ENCODE measurements at regions not wholly inside any gene's neighbourhood (a gene's known extent, or its start where the extent isn't known, plus 50 kb on each side); places are given as distances from the start of the nearest gene placed in this dataset.
"Not testable (repeated sequence)": the region's sequence is repeated elsewhere in the genome, so short reads cannot be mapped to it uniquely, and the experiment has no call there.

- no peaks in the 10 kb centered on the region for H3K27me3 ChIP-seq
- WGBS, result 82% methylated on average over 4 of the region's 4 CpGs
- TF ChIP-seq POLR2AphosphoS5 (IDR thresholded peaks at IDR 0.05) (no peak), POLR2A (IDR thresholded peaks at IDR 0.05; ENCODE audit: low read depth) (no peak), CTCF (IDR thresholded peaks at IDR 0.05) (no peak), EP300 (IDR thresholded peaks at IDR 0.05) (no peak)
- no peak for DNase-seq (ENCODE audit: extremely low spot score)
- intact Hi-C loops (cut with DNase I), result no loop called here
- H3K36me3 ChIP-seq, result no peaks in the 10 kb centered on the region
- H3K4me1 ChIP-seq, result no peaks in the 10 kb centered on the region
- H3K27ac ChIP-seq (replicated peaks in 1 of 4), result no peak overlapping the region
- H3K4me3 ChIP-seq, result no peak overlapping the region
- H3K9me3 ChIP-seq, result no peaks in the 10 kb centered on the region
These were observed 1761.9 kb upstream of the ACO1 start for GRCh38 chr9:30622561-30622960.

GRCh38 chr9:30628915-30629567 is 1755.4 kb upstream of the ACO1 start:
- Histone ChIP-seq H3K36me3 (no peaks in the 10 kb centered on the region), H3K9me3 (no peaks in the 10 kb centered on the region), H3K27ac (replicated peaks in 1 of 4) (no peak overlapping the region), H3K4me1 (no peaks in the 10 kb centered on the region), H3K27me3 (no peaks in the 10 kb centered on the region), H3K4me3 (no peak overlapping the region)
- 80% methylated on average over 2 of the region's 2 CpGs for WGBS
- intact Hi-C loops (cut with DNase I), result no loop called here
- DNase-seq (ENCODE audit: extremely low spot score), result no peak
- no peak for TF ChIP-seq POLR2A (IDR thresholded peaks at IDR 0.05; ENCODE audit: low read depth)
- no peak for TF ChIP-seq EP300 (IDR thresholded peaks at IDR 0.05)
- TF ChIP-seq CTCF (IDR thresholded peaks at IDR 0.05), result no peak
- TF ChIP-seq POLR2AphosphoS5 (IDR thresholded peaks at IDR 0.05), result no peak

- no peaks in the 10 kb centered on the region for H3K9me3 ChIP-seq
- intact Hi-C loops (cut with DNase I), result no loop called here
These were observed 1754.0 kb upstream of the ACO1 start for GRCh38 chr9:30630459-30630858.

GRCh38 chr9:30646639-30647038 is 1737.8 kb upstream of the ACO1 start:
- H3K27me3 ChIP-seq; H3K36me3 ChIP-seq; H3K4me3 ChIP-seq; intact Hi-C loops (cut with DNase I); H3K4me1 ChIP-seq; H3K27ac ChIP-seq (replicated peaks in 1 of 4); H3K9me3 ChIP-seq; DNase-seq (ENCODE audit: extremely low spot score): not testable (repeated sequence)
- WGBS, result 84% methylated on average over 6 of the region's 6 CpGs

More at GRCh38 chr9:30630459-30630858, 1754.0 kb upstream of the ACO1 start:
- H3K36me3 ChIP-seq, result no peaks in the 10 kb centered on the region
- H3K4me1 ChIP-seq, result no peaks in the 10 kb centered on the region
- H3K4me3 ChIP-seq, result no peak overlapping the region
- no peak overlapping the region for H3K27ac ChIP-seq (replicated peaks in 1 of 4)
- no peak for TF ChIP-seq CTCF (IDR thresholded peaks at IDR 0.05)
- no peaks in the 10 kb centered on the region for H3K27me3 ChIP-seq
- no peak for DNase-seq (ENCODE audit: extremely low spot score)

- intact Hi-C loops (cut with DNase I), result no loop called here
These were observed 1722.5 kb upstream of the ACO1 start for GRCh38 chr9:30661925-30662324.

More at GRCh38 chr9:30661925-30662324, 1722.5 kb upstream of the ACO1 start:
- WGBS, result 84% methylated on average over 5 of the region's 5 CpGs
- H3K27ac ChIP-seq (replicated peaks in 1 of 4), result no peak overlapping the region
- no peaks in the 10 kb centered on the region for H3K4me1 ChIP-seq
- H3K27me3 ChIP-seq, result no peaks in the 10 kb centered on the region
- H3K4me3 ChIP-seq, result no peak overlapping the region
- no peak for DNase-seq (ENCODE audit: extremely low spot score)
- no peaks in the 10 kb centered on the region for H3K9me3 ChIP-seq
- H3K36me3 ChIP-seq, result no peaks in the 10 kb centered on the region
- no peak for TF ChIP-seq EP300 (IDR thresholded peaks at IDR 0.05)
- TF ChIP-seq POLR2AphosphoS5 (IDR thresholded peaks at IDR 0.05), result no peak
- no peak for TF ChIP-seq CTCF (IDR thresholded peaks at IDR 0.05)
- no peak for TF ChIP-seq POLR2A (IDR thresholded peaks at IDR 0.05; ENCODE audit: low read depth)

Measured in esophagus muscularis mucosa (tissue), 4 donors.